GM18870 (cell line): ENCODE measurements at regions not wholly inside any gene's neighbourhood (a gene's known extent, or its start where the extent isn't known, plus 50 kb on each side); places are given as distances from the start of the nearest gene placed in this dataset.

ENCODE experiments used
- ATAC-seq: cut with Tn5 transposase; IDR thresholded peaks from one replicate; pipeline ENCODE4 v1.9.1; 2021; ENCODE audit warnings: moderate library complexity; ENCODE audit not compliant: unreplicated experiment

- ATAC-seq: no peak
Measured at GRCh38 chr2:195500879-195501278, 156.1 kb upstream of the SLC39A10 start.

DNA sequence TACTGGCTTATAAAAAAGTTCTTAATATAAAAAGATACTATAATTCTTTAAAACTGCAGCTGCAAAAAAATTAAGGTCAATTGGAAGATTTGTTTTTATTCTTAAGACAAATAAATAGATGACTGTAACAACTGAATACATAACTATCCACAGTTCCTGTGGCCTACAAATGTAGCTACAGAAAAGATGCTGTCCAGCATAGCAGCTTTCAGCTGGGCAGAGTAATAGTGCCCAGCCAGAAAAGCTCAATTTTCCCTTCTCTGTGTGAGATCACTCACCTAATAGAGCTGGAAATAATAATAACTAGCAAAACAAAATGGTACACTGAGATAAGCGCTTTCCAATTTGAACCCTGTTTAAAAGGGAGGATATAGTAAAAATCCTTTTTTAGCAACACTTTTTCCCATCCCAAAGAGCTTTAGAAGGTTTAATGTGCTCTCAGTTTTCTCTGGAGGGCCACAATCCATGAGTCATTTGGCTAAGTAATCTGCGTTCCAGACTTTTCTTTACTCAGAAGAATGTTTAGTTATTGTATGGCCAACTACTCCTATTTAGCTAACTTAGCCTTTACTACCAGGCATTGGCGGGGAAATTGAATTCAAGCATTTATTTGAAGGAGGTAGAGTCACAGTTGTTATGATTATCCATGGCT lies 158.1 kb upstream of the SLC39A10 start:
- no peak for ATAC-seq

- ATAC-seq: no peak
Measured at GRCh38 chr2:195498176-195498575, 158.8 kb upstream of the SLC39A10 start.

DNA sequence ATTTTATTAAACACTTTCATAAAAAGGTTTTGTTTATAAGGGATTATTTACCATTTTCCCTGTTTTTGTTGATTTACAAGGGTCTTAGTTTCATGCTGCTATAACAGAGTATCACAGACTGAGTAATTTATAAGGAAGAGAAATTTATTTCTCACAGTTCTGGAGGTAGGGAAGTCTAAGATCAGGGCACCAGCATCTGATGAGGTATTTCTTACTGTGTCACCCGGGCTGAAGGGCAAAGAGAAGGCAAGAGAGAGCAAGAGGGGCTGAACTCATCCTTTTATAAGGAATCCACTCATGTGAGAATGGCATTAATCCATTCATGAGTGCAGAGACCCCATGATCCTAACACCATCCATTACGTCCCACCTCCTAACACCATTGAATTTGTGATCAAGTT lies 160.0 kb upstream of the SLC39A10 start:
- no peak for ATAC-seq

DNA sequence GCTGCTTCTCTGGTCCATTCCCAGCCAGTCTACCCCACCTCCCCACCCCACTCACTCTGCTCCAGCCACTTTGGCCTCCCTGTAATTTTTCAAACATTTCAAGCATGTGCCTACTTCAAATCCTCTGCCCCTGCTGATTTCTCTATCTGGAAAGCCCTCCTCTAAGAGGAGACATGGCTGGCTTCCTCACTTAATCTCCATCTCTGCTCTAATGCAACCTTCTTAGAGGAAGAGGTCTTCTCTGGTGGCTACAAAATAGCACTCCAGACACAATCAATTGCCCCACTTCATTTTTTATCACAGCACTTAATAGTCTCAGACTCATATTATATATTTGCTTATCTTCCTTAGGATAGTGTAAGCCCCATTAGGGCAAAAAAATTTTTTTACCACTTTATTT lies 161.1 kb upstream of the SLC39A10 start:
- ATAC-seq: no peak

- ATAC-seq: no peak
Measured at GRCh38 chr2:195495351-195495750, 161.7 kb upstream of the SLC39A10 start.

DNA sequence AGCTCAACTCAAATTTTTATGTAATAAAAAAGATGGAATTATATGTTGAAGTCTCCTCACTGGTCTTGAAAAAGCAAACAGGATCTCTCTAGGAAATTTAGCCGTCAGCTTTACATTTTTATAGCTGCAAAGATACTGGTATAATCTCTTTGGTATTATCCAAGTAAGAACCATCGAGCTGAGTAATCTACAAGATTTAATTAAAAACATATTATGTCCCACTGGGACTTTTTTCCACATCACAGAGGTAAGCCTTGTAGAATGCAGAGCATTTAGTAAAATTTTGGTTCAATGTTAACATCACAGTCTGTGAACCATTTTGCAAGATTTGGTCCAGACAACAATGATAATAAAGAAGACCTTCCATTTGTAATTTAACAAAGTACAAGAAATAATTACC lies 162.6 kb upstream of the SLC39A10 start:
- no peak for ATAC-seq

DNA sequence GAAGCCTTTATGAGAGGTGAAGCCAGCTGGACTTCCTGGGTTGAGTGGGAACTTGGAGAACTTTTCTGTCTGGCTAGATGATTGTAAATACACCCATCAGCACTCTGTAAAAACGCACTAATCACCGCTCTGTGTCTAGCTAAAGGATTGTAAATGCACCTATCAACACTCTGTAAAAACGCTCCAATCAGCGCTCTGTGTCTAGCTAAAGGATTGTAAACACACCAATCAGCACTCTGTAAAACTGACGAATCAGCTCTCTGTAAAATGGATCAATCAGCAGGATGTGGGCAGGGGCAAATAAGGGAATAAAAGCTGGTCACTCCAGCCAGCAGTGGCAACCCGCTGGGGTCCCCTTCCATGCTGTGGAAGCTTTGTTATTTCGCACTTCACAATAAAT lies 163.6 kb upstream of the SLC39A10 start:
- ATAC-seq: no peak

DNA sequence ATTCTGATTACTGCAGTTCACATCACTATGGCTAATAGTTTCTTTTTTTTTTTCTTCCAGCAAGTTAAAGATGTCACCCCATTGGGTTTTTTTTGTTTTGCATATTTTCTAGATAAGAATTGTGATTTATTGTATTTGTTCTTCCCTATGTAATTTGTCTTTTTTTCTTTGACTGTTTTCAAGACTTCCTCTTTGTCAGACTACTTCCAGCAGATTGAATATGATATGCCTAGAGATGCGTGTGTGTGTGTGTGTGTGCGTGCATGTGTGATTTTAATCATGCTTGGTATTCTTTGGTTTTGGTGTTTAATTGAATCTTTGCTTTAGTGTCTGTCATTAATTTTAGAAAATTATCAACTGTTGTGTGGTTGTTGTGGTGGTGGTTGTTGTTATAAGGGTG lies 166.7 kb upstream of the SLC39A10 start:
- ATAC-seq: no peak

- no peak for ATAC-seq
Measured at GRCh38 chr2:195489101-195489500, 167.9 kb upstream of the SLC39A10 start.

GRCh38 chr2:195488567-195488966 lies 168.5 kb upstream of the SLC39A10 start:
- no peak for ATAC-seq

- ATAC-seq: peak; percentile 95
Measured at GRCh38 chr2:195486987-195487644, 169.9 kb upstream of the SLC39A10 start.

DNA sequence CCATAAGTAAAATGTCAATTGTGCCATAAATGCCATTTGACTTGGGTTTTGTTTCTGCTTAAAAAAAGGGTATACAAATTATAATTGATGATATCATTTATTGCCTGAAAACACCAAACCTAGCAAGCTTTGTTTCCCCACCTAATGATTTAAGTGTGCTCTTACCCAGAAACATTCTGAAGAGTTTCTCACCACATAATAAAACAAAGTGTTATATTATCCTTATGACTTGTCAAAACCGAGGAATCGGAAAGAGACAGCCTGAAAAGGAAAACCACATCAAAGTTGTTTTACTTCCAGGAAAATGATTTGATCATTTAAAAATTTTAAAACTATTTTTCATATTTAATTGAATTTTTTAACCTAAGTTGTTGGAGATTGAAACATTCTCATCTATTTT lies 170.5 kb upstream of the SLC39A10 start:
- ATAC-seq: no peak

DNA sequence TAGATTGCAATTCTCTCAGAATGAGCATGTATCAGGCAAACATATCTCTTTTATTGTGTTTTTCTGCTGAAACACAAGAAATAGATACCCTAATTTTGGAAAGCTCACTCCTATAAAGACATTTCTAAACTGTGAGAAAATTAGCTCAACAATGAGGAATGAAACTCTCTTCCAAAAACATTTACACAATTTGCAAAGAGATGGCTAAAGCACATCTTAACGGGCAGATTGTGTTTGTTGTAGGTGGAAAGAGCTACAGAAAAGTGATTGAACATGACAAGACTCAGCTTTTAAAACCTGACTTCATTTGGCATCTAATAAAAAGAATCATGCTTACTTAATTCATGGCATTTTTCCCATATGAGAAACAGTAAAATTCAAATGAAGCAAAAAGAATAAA lies 175.0 kb upstream of the SLC39A10 start:
- ATAC-seq: no peak

GRCh38 chr2:195480121-195480520 lies 176.9 kb upstream of the SLC39A10 start:
- no peak for ATAC-seq

- ATAC-seq: no peak
Measured at GRCh38 chr2:195479407-195479806, 177.6 kb upstream of the SLC39A10 start.

GRCh38 chr2:195477996-195478382 lies 179.0 kb upstream of the SLC39A10 start:
- no peak for ATAC-seq

DNA sequence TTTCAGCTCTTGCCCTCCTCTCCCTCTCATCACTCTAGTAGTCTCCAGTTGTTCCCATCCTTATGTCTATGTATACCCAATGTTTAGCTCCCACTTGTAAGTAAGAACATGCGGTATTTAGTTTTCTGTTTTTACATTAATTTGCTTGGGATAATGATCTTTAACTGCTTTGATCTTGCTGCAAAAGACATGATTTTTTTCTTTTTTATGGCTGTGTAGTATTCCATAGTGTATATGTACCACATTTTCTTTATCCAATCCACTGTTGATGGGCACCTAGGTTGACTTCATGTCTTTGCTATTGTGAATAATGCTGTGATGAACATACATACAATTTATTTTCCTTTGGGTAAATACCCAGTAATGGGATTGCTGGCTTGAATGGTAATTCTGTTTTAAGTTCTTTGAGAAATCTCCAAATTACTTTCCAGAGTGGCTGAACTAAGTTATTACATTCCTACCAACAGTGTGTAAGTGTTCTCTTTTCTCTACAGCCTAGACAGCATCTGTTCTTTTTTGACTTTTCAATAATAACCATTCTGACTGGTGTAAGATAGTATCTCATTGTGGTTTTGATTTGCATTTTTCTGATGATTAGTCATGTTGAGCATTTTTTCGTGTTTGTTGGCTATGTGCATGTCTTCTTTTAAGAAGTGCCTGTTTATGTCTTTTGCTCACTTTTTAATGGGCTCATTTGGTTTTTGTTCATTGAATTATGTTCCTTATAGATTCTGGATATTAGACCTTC lies 179.6 kb upstream of the SLC39A10 start:
- peak; percentile 87 for ATAC-seq

DNA sequence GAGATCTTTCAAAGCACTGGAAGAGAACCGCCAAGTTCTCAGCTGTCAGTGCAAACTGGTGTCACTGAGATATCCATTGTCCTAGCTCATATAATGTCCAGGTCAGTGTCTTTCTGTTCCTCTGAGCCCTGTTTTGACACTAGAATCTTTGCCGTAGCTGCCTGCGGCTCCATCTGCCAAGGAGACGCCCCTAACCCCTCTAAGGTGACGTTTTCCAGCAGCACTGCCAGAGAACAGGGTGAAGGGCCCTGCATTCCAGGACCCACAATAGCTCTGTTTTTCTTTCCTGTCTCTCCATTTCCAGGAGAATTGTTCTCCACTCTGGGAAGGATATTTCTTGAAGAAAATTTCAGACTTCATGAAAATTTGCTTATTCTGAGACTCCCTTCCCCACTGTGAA lies 181.7 kb upstream of the SLC39A10 start:
- no peak for ATAC-seq

DNA sequence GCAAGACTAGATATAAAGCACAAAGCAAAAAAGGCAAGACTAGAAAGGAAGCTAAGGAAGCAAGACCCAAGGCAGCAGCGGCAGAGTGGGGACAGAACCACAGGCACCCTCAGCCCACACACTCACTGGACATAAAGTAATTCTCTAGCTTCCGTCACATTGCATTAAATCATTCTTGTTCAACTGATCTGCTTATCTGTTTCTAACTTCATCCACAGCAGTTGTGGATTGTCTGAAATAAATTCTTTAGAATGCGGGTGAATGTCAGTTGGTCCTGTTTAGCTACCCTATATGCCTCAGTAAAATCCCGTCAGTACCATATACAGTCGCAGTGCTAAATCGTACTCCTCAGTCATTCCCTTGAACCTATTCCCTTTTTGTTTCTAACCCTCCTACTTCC lies 183.2 kb upstream of the SLC39A10 start:
- no peak for ATAC-seq

GRCh38 chr2:195472501-195473234 lies 184.4 kb upstream of the SLC39A10 start:
- no peak for ATAC-seq

DNA sequence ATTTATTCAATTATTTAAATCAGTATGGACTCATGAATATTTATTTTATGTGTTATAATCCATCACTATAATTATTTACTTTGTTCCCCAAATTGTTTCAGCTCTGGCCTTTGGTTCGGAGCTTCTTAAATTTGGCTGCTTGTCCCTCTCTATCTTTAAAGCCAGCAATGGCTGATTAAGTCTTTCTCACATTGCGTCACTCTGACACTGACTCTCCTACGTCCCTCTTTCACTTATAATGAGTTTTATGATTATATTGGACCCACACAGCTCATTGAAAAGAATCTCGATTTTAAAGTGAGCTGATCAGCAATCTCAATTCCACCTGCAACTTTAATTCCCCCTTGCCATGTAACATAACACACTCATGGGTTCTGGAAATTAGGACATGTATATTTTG lies 185.2 kb upstream of the SLC39A10 start:
- ATAC-seq: no peak
